Common myeloid progenitor, CD34-positive (primary cell): ENCODE measurements at regions not wholly inside any gene's neighbourhood (a gene's known extent, or its start where the extent isn't known, plus 50 kb on each side); places are given as distances from the start of the nearest gene placed in this dataset.

Experiments used
- CTCF ChIA-PET: fragments of 350-600 bp; sonication (Branson Sonifier 250); formaldehyde crosslinking; loops from one replicate; lab custom pipeline; 2021; ENCODE audit warnings: antibody characterized with exemption; lab: Charles Lee
- POLR2A ChIA-PET: fragments of 350-600 bp; sonication (Branson Sonifier 250); formaldehyde crosslinking; loops from one replicate; lab custom pipeline; 2021; ENCODE audit warnings: antibody characterized with exemption; lab: Charles Lee
- DNase-seq, 3 donors: peaks; one replicate each; pipeline versions ENCODE4 v3.0.0 to v3.0.0-alpha.2; 2013
- H3K27ac ChIP-seq, 2 experiments: 1 replicate in 1 of 2; 2 replicates in 1 of 2; pipeline ENCODE4 v1.7.0; 2013; ENCODE audit warnings: inconsistent platforms in 2 of 2, low read length in 2 of 2, mild to moderate bottlenecking in 2 of 2, low read depth in 1 of 2, moderate library complexity in 1 of 2; ENCODE audit not compliant: severe bottlenecking in 2 of 2, insufficient read depth in 1 of 2, poor library complexity in 1 of 2
- H3K27me3 ChIP-seq, 5 experiments: replicated peaks in 2 of 5; 1 replicate in 3 of 5; 2 replicates in 2 of 5; pipeline versions ENCODE4 v1.6.1 to v1.7.0; 2013; ENCODE audit warnings: low read length in 4 of 5, mild to moderate bottlenecking in 2 of 5, moderate library complexity in 2 of 5, inconsistent platforms in 1 of 5; ENCODE audit not compliant: insufficient read depth in 5 of 5, control insufficient read depth in 4 of 5
- H3K36me3 ChIP-seq, 4 experiments: 1 replicate in 2 of 4; 2 replicates in 2 of 4; pipeline versions ENCODE4 v1.6.1 to v1.7.0; 2013; ENCODE audit warnings: low read length in 3 of 4, control low read depth in 1 of 4, mild to moderate bottlenecking in 1 of 4; ENCODE audit not compliant: control insufficient read depth in 4 of 4, insufficient read depth in 4 of 4
- H3K4me1 ChIP-seq, 4 experiments: 1 replicate in 3 of 4; 2 replicates in 1 of 4; pipeline versions ENCODE4 v1.6.1 to v1.7.1; 2013; ENCODE audit warnings: low read length in 3 of 4, mild to moderate bottlenecking in 3 of 4, control low read depth in 1 of 4, inconsistent platforms in 1 of 4, moderate library complexity in 1 of 4; ENCODE audit not compliant: control insufficient read depth in 4 of 4, insufficient read depth in 4 of 4; ENCODE audit errors: control extremely low read depth in 1 of 4
- H3K4me3 ChIP-seq, 7 experiments: 1 replicate in 4 of 7; 2 replicates in 3 of 7; pipeline versions ENCODE4 v1.5.1 to v1.7.0; 2013; ENCODE audit warnings: mild to moderate bottlenecking in 7 of 7, low read length in 6 of 7, moderate library complexity in 6 of 7, inconsistent platforms in 2 of 7, low read depth in 2 of 7, control low read depth in 1 of 7; ENCODE audit not compliant: insufficient read depth in 4 of 7, control insufficient read depth in 1 of 7; ENCODE audit errors: extremely low read depth in 1 of 7
- H3K9me3 ChIP-seq, 5 experiments: 1 replicate in 4 of 5; 2 replicates in 1 of 5; pipeline versions ENCODE4 v1.6.1 to v1.7.1; 2013; ENCODE audit warnings: low read length in 4 of 5, mild to moderate bottlenecking in 2 of 5, inconsistent platforms in 1 of 5, low read depth in 1 of 5, moderate library complexity in 1 of 5; ENCODE audit not compliant: control insufficient read depth in 4 of 5, insufficient read depth in 2 of 5; ENCODE audit errors: control extremely low read depth in 1 of 5
- WGBS: methylation state at CpG from one replicate; pipeline ENCODE4 v1.1.5; 2013; ENCODE audit not compliant: insufficient coverage; 5-methylcytosine and 5-hydroxymethylcytosine counted together

GRCh38 chr4:181687116-181687515, 556.1 kb upstream of the TENM3 start:
- no peak overlapping the region for H3K27ac ChIP-seq
- no peaks in the 10 kb centered on the region for H3K9me3 ChIP-seq
- DNase-seq: no peak
- ChIA-PET CTCF (no interaction called here), POLR2A (no interaction called here)
- H3K36me3 ChIP-seq: no peaks in the 10 kb centered on the region
- H3K27me3 ChIP-seq: no peaks in the 10 kb centered on the region
- peaks cover 0 to 3% (median 0%) of the 10 kb centered on the region in 4 experiments for H3K4me1 ChIP-seq
- no peak overlapping the region for H3K4me3 ChIP-seq
- WGBS: 80% methylated on average over 3 of the region's 4 CpGs

GRCh38 chr4:181688432-181688831, 554.8 kb upstream of the TENM3 start:
- no peak for DNase-seq
- ChIA-PET POLR2A (no interaction called here), CTCF (no interaction called here)
- H3K4me3 ChIP-seq: no peak overlapping the region
- WGBS: 82% methylated on average over 3 of the region's 3 CpGs
- no peaks in the 10 kb centered on the region for H3K4me1 ChIP-seq
- no peaks in the 10 kb centered on the region for H3K9me3 ChIP-seq
- no peaks in the 10 kb centered on the region for H3K27me3 ChIP-seq
- H3K36me3 ChIP-seq: no peaks in the 10 kb centered on the region
- H3K27ac ChIP-seq: no peak overlapping the region

DNA sequence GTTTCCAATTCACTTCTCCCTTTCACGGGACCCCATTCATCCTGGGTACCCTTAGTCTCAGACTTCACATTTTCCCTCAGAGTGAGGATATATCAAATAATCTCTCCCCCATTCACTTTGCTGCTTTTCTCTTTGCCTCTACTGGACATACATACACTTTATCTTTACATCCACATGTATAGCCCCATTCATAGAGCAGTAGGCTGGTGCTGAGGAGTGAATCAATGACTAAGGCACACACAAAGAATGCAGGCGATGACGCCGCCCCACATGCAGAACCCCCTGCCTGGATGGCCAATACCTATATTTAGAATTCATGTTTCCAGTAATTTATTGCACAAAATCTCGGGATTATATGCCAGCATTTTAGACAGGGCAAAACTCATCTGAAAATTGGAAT, 554.3 kb upstream of the TENM3 start:
- H3K36me3 ChIP-seq: no peaks in the 10 kb centered on the region
- ChIA-PET CTCF (no interaction called here), POLR2A (no interaction called here)
- H3K27ac ChIP-seq: no peak overlapping the region
- H3K4me1 ChIP-seq: no peaks in the 10 kb centered on the region
- no peaks in the 10 kb centered on the region for H3K9me3 ChIP-seq
- no peaks in the 10 kb centered on the region for H3K27me3 ChIP-seq
- WGBS: 83% methylated on average over 2 of the region's 5 CpGs
- no peak for DNase-seq
- no peak overlapping the region for H3K4me3 ChIP-seq

DNA sequence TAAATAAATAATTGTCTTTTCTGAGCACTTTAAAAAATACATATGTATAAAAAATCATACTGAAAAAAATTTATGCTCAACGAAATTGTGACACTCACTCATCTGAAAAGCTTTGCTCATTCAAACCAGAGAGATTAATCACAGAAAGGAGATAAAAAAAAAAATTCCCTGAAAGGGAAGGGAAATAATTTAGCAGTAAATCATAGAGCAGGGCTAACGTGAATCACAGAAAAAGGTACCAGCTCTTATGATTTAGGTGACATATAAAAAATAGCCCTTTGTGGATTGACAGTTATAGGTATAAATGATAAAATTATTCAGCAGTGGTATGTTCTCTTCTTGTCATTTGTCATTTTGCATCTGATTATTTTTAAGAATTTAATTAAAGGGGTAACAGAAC, 552.7 kb upstream of the TENM3 start:
- Histone ChIP-seq H3K4me3 (no peak overlapping the region), H3K9me3 (no peaks in the 10 kb centered on the region), H3K4me1 (no peaks in the 10 kb centered on the region), H3K27ac (no peak overlapping the region), H3K36me3 (no peaks in the 10 kb centered on the region), H3K27me3 (no peaks in the 10 kb centered on the region)
- ChIA-PET POLR2A (interaction anchor here (0.6 kb wide), 1 partner anchor 19 kb away, joined by 3 read pairs; no protein-coding TSS in a partner anchor), CTCF (no interaction called here)
- 33% methylated on average over 1 of the region's 2 CpGs for WGBS
- DNase-seq: no peak

- no peak overlapping the region for H3K27ac ChIP-seq
- ChIA-PET CTCF (no interaction called here), POLR2A (no interaction called here)
- H3K36me3 ChIP-seq: no peaks in the 10 kb centered on the region
- no peak for DNase-seq
- no peaks in the 10 kb centered on the region for H3K9me3 ChIP-seq
- H3K4me3 ChIP-seq: no peak overlapping the region
- no peaks in the 10 kb centered on the region for H3K4me1 ChIP-seq
- H3K27me3 ChIP-seq: no peaks in the 10 kb centered on the region
- 100% methylated on average over 1 of the region's 5 CpGs for WGBS
These were observed 550.2 kb upstream of the TENM3 start for GRCh38 chr4:181692965-181693364.

DNA sequence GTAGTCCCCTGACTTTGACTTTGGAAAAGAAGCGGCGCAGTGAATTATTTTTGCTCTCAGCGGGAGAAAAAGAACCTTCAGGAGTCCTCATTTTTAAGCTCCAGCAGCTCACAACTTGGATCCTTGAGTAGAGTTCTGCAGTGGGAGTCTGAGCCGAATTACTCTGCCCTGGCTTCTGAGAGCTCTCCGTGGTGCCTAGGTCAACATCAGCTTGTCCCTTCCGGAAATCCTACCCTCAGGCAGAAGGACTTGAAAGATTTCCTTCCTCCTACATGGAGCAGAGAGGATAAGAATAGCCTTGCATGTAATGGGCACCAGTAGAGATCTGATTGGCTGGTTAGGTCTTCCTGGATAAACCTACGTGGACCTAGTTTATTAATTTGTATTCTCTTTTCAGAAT, 549.7 kb upstream of the TENM3 start:
- H3K27ac ChIP-seq: no peak overlapping the region
- no peak overlapping the region for H3K4me3 ChIP-seq
- 95% methylated on average over 5 of the region's 7 CpGs for WGBS
- no peak for DNase-seq
- H3K9me3 ChIP-seq: no peaks in the 10 kb centered on the region
- CTCF ChIA-PET: no interaction called here
- H3K27me3 ChIP-seq: no peaks in the 10 kb centered on the region
- POLR2A ChIA-PET: no interaction called here
- H3K4me1 ChIP-seq: no peaks in the 10 kb centered on the region
- no peaks in the 10 kb centered on the region for H3K36me3 ChIP-seq

DNA sequence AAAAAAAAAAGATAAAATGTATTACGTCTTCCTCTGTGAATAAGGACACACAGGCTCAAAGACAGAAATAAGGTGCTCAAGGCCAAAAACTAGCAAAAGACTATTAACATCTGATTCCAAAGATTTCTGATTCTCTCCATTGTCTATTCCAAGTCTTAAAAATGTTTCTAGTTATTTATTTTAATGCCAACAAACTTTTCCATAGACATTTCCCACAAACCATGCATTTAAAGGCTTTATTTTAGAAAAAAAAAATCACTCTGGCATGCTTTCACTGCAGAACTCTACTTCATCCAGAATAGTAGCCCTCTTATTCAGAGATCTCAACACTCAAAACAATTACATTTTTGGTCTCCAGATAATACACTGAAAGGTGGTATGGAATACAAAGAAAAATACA, 545.0 kb upstream of the TENM3 start:
- ChIA-PET POLR2A (no interaction called here), CTCF (no interaction called here)
- WGBS: no CpG with 5 or more reads among the region's 1 CpG

More for the DNA sequence above, 545.0 kb upstream of the TENM3 start:
- H3K4me1 ChIP-seq: no peaks in the 10 kb centered on the region
- H3K36me3 ChIP-seq: no peaks in the 10 kb centered on the region
- no peak overlapping the region for H3K27ac ChIP-seq
- no peaks in the 10 kb centered on the region for H3K9me3 ChIP-seq
- H3K27me3 ChIP-seq: no peaks in the 10 kb centered on the region
- DNase-seq: no peak
- no peak overlapping the region for H3K4me3 ChIP-seq
